ENCODE measurements at regions not wholly inside any gene's neighbourhood (a gene's known extent, or its start where the extent isn't known, plus 50 kb on each side); places are given as distances from the start of the nearest gene placed in this dataset.

DNA sequence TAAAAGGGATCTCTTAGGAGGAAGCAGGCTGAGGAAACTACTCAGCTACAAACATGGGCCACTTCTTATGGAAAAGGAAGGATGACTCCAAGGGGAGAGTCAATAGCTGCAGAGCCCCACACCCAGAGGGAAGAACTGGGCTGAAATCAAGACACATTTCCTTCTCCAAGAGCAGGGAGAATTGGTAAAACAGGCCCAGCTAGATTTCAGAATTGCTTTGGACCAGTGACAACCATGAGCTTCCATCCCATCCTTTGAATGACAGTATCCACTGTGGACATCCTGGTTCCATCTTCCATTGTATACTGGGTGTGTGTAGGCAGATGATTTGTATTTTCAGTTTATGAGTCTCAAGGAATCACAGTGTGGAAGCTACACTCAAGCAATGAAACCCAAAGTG lies 267.5 kb downstream of the IRF8 start:
- intact Hi-C loops (cut with micrococcal nuclease), result no loop called here
- H3K27me3 ChIP-seq (ENCODE audit: low read length), result 0 out of 2 replicates have a peak, but pooled peaks cover 4% of the 10 kb centered on the region
- TF ChIP-seq EZH2 (IDR thresholded peaks at IDR 0.05; ENCODE audit: low read length, unreplicated experiment) (no peak), EZH2phosphoT487 (IDR thresholded peaks at IDR 0.05; ENCODE audit: borderline replicate concordance, low read length) (no peak), CTCF (conservative IDR thresholded peaks at IDR 0.05; ENCODE audit: low read depth, low read length) (no peak)
- H3K9me3 ChIP-seq (ENCODE audit: low read length), result no peaks in the 10 kb centered on the region
- ChIA-PET POLR2A (ENCODE audit: unreplicated experiment) (no interaction called here), CTCF (no interaction called here)
- no peaks in the 10 kb centered on the region for H3K4me1 ChIP-seq (ENCODE audit: insufficient read depth, low read length)
- no peaks in the 10 kb centered on the region for H3K79me2 ChIP-seq (ENCODE audit: low read length)
- no peak for ATAC-seq
- H2AFZ ChIP-seq (ENCODE audit: low read length), result no peak overlapping the region
- no peaks in the 10 kb centered on the region for H4K20me1 ChIP-seq (ENCODE audit: low read length)
- H3K27ac ChIP-seq (ENCODE audit: low read length), result no peak overlapping the region
- H3K4me2 ChIP-seq (ENCODE audit: low read length), result no peak overlapping the region
- no peak overlapping the region for H3K4me3 ChIP-seq (ENCODE audit: low read length)
- no peak for DNase-seq
- H3K36me3 ChIP-seq (ENCODE audit: low read depth, low read length), result no peaks in the 10 kb centered on the region
- no peaks in the 10 kb centered on the region for H3F3A ChIP-seq (ENCODE audit: low read length, unreplicated experiment)
- no peak overlapping the region for H3K9ac ChIP-seq (ENCODE audit: low read length)
- H3K9me2 ChIP-seq (replicated peaks; ENCODE audit: low read length), result no peaks in the 10 kb centered on the region
- no TSS peak for BruUV-seq (replicated peaks)

GRCh38 chr16:86167061-86167460 lies 268.1 kb downstream of the IRF8 start:
- no TSS peak for BruUV-seq (replicated peaks)
- H3K9ac ChIP-seq (ENCODE audit: low read length), result no peak overlapping the region

More at GRCh38 chr16:86167061-86167460, 268.1 kb downstream of the IRF8 start:
- Histone ChIP-seq H3K27ac (ENCODE audit: low read length) (no peak overlapping the region), H2AFZ (ENCODE audit: low read length) (no peak overlapping the region), H3K79me2 (ENCODE audit: low read length) (no peaks in the 10 kb centered on the region), H3K4me2 (ENCODE audit: low read length) (no peak overlapping the region), H3K27me3 (ENCODE audit: low read length) (peaks cover 5% of the 10 kb centered on the region; the same call in 1 of the 2 replicates), H4K20me1 (ENCODE audit: low read length) (no peaks in the 10 kb centered on the region), H3K36me3 (ENCODE audit: low read depth, low read length) (no peaks in the 10 kb centered on the region), H3F3A (ENCODE audit: low read length, unreplicated experiment) (no peaks in the 10 kb centered on the region), H3K9me3 (ENCODE audit: low read length) (no peaks in the 10 kb centered on the region), H3K4me1 (ENCODE audit: insufficient read depth, low read length) (no peaks in the 10 kb centered on the region), H3K4me3 (ENCODE audit: low read length) (no peak overlapping the region), H3K9me2 (replicated peaks; ENCODE audit: low read length) (no peaks in the 10 kb centered on the region)
- TF ChIP-seq EZH2 (IDR thresholded peaks at IDR 0.05; ENCODE audit: low read length, unreplicated experiment) (no peak), CTCF (conservative IDR thresholded peaks at IDR 0.05; ENCODE audit: low read depth, low read length) (no peak), EZH2phosphoT487 (IDR thresholded peaks at IDR 0.05; ENCODE audit: borderline replicate concordance, low read length) (no peak)
- DNase-seq (no peak), ATAC-seq (no peak)
- intact Hi-C loops (cut with micrococcal nuclease), result no loop called here
- CTCF ChIA-PET, result interaction anchor here (0.6 kb wide), 1 partner anchor 268 kb away, joined by 4 read pairs; the partner anchor contains the start of gene IRF8
- POLR2A ChIA-PET (ENCODE audit: unreplicated experiment), result no interaction called here

All from PC-3 (cell line).